ENCODE measurements at regions not wholly inside any gene's neighbourhood (a gene's known extent, or its start where the extent isn't known, plus 50 kb on each side); places are given as distances from the start of the nearest gene placed in this dataset.

- TF ChIP-seq CTCF (IDR thresholded peaks at IDR 0.05): no peak
- no peak for TF ChIP-seq POLR2AphosphoS5 (IDR thresholded peaks at IDR 0.05; ENCODE audit: insufficient read depth in 1 of 2, low read depth in 1 of 2)
Measured at GRCh38 chr6:145118224-145118623, 617.1 kb downstream of the EPM2A start.

All from vagina (tissue), 2 donors.